ENCODE measurements at regions not wholly inside any gene's neighbourhood (a gene's known extent, or its start where the extent isn't known, plus 50 kb on each side); places are given as distances from the start of the nearest gene placed in this dataset.

GRCh38 chr6:27183060-27183832 lies 64.3 kb upstream of the PRSS16 start:
- Mint-ChIP-seq H3K4me3 (ENCODE audit: unreplicated experiment) (no peak overlapping the region), H3K36me3 (ENCODE audit: low read depth, unreplicated experiment) (no peaks in the 10 kb centered on the region), H3K27ac (ENCODE audit: unreplicated experiment) (no peak overlapping the region), H3K9me3 (ENCODE audit: unreplicated experiment) (no peaks in the 10 kb centered on the region), H3K27me3 (ENCODE audit: unreplicated experiment) (peaks cover 7% of the 10 kb centered on the region), H3K4me1 (ENCODE audit: unreplicated experiment) (peaks cover 28% of the 10 kb centered on the region)
- DNase-seq (ENCODE audit: low spot score) = no peak
- no peak for TF ChIP-seq CTCF (IDR thresholded peaks at IDR 0.05; ENCODE audit: unreplicated experiment)

- Mint-ChIP-seq H3K36me3 (ENCODE audit: low read depth, unreplicated experiment) (no peaks in the 10 kb centered on the region), H3K9me3 (ENCODE audit: unreplicated experiment) (no peaks in the 10 kb centered on the region), H3K4me1 (ENCODE audit: unreplicated experiment) (peaks cover 16% of the 10 kb centered on the region), H3K27ac (ENCODE audit: unreplicated experiment) (peak overlapping the region; percentile 40), H3K4me3 (ENCODE audit: unreplicated experiment) (peak overlapping the region; percentile 95), H3K27me3 (ENCODE audit: unreplicated experiment) (peaks cover 3% of the 10 kb centered on the region)
- no peak for TF ChIP-seq CTCF (IDR thresholded peaks at IDR 0.05; ENCODE audit: unreplicated experiment)
- no peak for DNase-seq (ENCODE audit: low spot score)
Measured at GRCh38 chr6:27187231-27188060, 60.1 kb upstream of the PRSS16 start.

- Mint-ChIP-seq H3K4me3 (ENCODE audit: unreplicated experiment) (peak overlapping the region; percentile 95), H3K27me3 (ENCODE audit: unreplicated experiment) (peaks cover 3% of the 10 kb centered on the region), H3K36me3 (ENCODE audit: low read depth, unreplicated experiment) (no peaks in the 10 kb centered on the region), H3K27ac (ENCODE audit: unreplicated experiment) (peak overlapping the region; percentile 40), H3K9me3 (ENCODE audit: unreplicated experiment) (no peaks in the 10 kb centered on the region), H3K4me1 (ENCODE audit: unreplicated experiment) (peaks cover 10% of the 10 kb centered on the region)
- DNase-seq (ENCODE audit: low spot score) = peak; percentile 55
- TF ChIP-seq CTCF (IDR thresholded peaks at IDR 0.05; ENCODE audit: unreplicated experiment) = no peak
Measured at GRCh38 chr6:27188061-27188884, 59.2 kb upstream of the PRSS16 start.

- DNase-seq (ENCODE audit: low spot score) = peak; percentile 55
Measured at GRCh38 chr6:27188885-27189418, 58.5 kb upstream of the PRSS16 start.

More at GRCh38 chr6:27188885-27189418, 58.5 kb upstream of the PRSS16 start:
- H3K9me3 Mint-ChIP-seq (ENCODE audit: unreplicated experiment) = no peaks in the 10 kb centered on the region
- H3K4me1 Mint-ChIP-seq (ENCODE audit: unreplicated experiment) = peaks cover 10% of the 10 kb centered on the region
- peak; percentile 75 for TF ChIP-seq CTCF (IDR thresholded peaks at IDR 0.05; ENCODE audit: unreplicated experiment)
- H3K27ac Mint-ChIP-seq (ENCODE audit: unreplicated experiment) = no peak overlapping the region
- peak overlapping the region; percentile 95 for H3K4me3 Mint-ChIP-seq (ENCODE audit: unreplicated experiment)
- H3K36me3 Mint-ChIP-seq (ENCODE audit: low read depth, unreplicated experiment) = no peaks in the 10 kb centered on the region
- H3K27me3 Mint-ChIP-seq (ENCODE audit: unreplicated experiment) = peaks cover 3% of the 10 kb centered on the region
